ENCODE measurements at regions not wholly inside any gene's neighbourhood (a gene's known extent, or its start where the extent isn't known, plus 50 kb on each side); places are given as distances from the start of the nearest gene placed in this dataset.

- Histone ChIP-seq H3K27ac (ENCODE audit: low read depth, low read length) (no peak overlapping the region), H3K9me3 (ENCODE audit: control insufficient read depth, insufficient read depth, low read length) (no peaks in the 10 kb centered on the region), H3K4me2 (ENCODE audit: low read length) (no peak overlapping the region), H3K79me2 (ENCODE audit: control insufficient read depth, low read length) (no peaks in the 10 kb centered on the region), H4K20me1 (ENCODE audit: control insufficient read depth, insufficient read depth, low read depth, low read length) (no peaks in the 10 kb centered on the region), H3K36me3 (ENCODE audit: control insufficient read depth, low read length) (no peaks in the 10 kb centered on the region), H3K27me3 (ENCODE audit: control insufficient read depth, low read length) (no peaks in the 10 kb centered on the region), H3F3A (ENCODE audit: control insufficient read depth, insufficient read depth) (no peaks in the 10 kb centered on the region), H3K9me2 (replicated peaks; ENCODE audit: control insufficient read depth, low read length) (no peaks in the 10 kb centered on the region), H3K4me3 (ENCODE audit: low read length) (no peak overlapping the region), H3K4me1 (ENCODE audit: control insufficient read depth, low read length) (no peaks in the 10 kb centered on the region)
- TF ChIP-seq EZH2phosphoT487 (IDR thresholded peaks at IDR 0.05; ENCODE audit: borderline replicate concordance, low read length) (no peak), CTCF (IDR thresholded peaks at IDR 0.05; ENCODE audit: low read depth, low read length, poor library complexity, severe bottlenecking) (no peak)
Observed at GRCh38 chr11:115964091-115964490, 459.9 kb upstream of the CADM1 start.

GRCh38 chr11:115963156-115963555 is 458.9 kb upstream of the CADM1 start:
- H3K9me3 ChIP-seq (ENCODE audit: control insufficient read depth, insufficient read depth, low read length), result no peaks in the 10 kb centered on the region
- no peaks in the 10 kb centered on the region for H3K36me3 ChIP-seq (ENCODE audit: control insufficient read depth, low read length)
- H3K79me2 ChIP-seq (ENCODE audit: control insufficient read depth, low read length), result no peaks in the 10 kb centered on the region
- no peak for TF ChIP-seq EZH2phosphoT487 (IDR thresholded peaks at IDR 0.05; ENCODE audit: borderline replicate concordance, low read length)
- no peak for TF ChIP-seq CTCF (IDR thresholded peaks at IDR 0.05; ENCODE audit: low read depth, low read length, poor library complexity, severe bottlenecking)
- H3K4me2 ChIP-seq (ENCODE audit: low read length), result no peak overlapping the region
- no peak overlapping the region for H3K4me3 ChIP-seq (ENCODE audit: low read length)
- H3K27ac ChIP-seq (ENCODE audit: low read depth, low read length), result no peak overlapping the region
- H3K9me2 ChIP-seq (replicated peaks; ENCODE audit: control insufficient read depth, low read length), result no peaks in the 10 kb centered on the region
- H3F3A ChIP-seq (ENCODE audit: control insufficient read depth, insufficient read depth), result no peaks in the 10 kb centered on the region
- H4K20me1 ChIP-seq (ENCODE audit: control insufficient read depth, insufficient read depth, low read depth, low read length), result no peaks in the 10 kb centered on the region
- H3K4me1 ChIP-seq (ENCODE audit: control insufficient read depth, low read length), result no peaks in the 10 kb centered on the region
- no peaks in the 10 kb centered on the region for H3K27me3 ChIP-seq (ENCODE audit: control insufficient read depth, low read length)

- H4K20me1 ChIP-seq (ENCODE audit: control insufficient read depth, insufficient read depth, low read depth, low read length), result no peaks in the 10 kb centered on the region
- H3K79me2 ChIP-seq (ENCODE audit: control insufficient read depth, low read length), result no peaks in the 10 kb centered on the region
- no peak overlapping the region for H3K27ac ChIP-seq (ENCODE audit: low read depth, low read length)
- no peak for TF ChIP-seq EZH2phosphoT487 (IDR thresholded peaks at IDR 0.05; ENCODE audit: borderline replicate concordance, low read length)
- no peak for TF ChIP-seq CTCF (IDR thresholded peaks at IDR 0.05; ENCODE audit: low read depth, low read length, poor library complexity, severe bottlenecking)
- H3F3A ChIP-seq (ENCODE audit: control insufficient read depth, insufficient read depth), result no peaks in the 10 kb centered on the region
- no peak overlapping the region for H3K4me2 ChIP-seq (ENCODE audit: low read length)
- H3K27me3 ChIP-seq (ENCODE audit: control insufficient read depth, low read length), result no peaks in the 10 kb centered on the region
- H3K4me3 ChIP-seq (ENCODE audit: low read length), result no peak overlapping the region
- no peaks in the 10 kb centered on the region for H3K4me1 ChIP-seq (ENCODE audit: control insufficient read depth, low read length)
- H3K9me3 ChIP-seq (ENCODE audit: control insufficient read depth, insufficient read depth, low read length), result no peaks in the 10 kb centered on the region
- H3K9me2 ChIP-seq (replicated peaks; ENCODE audit: control insufficient read depth, low read length), result no peaks in the 10 kb centered on the region
- no peaks in the 10 kb centered on the region for H3K36me3 ChIP-seq (ENCODE audit: control insufficient read depth, low read length)
Observed at GRCh38 chr11:115961159-115962003, 457.2 kb upstream of the CADM1 start.

Data from DOHH2 (cell line).